Gastrocnemius medialis (tissue), 4 donors: ENCODE measurements at regions not wholly inside any gene's neighbourhood (a gene's known extent, or its start where the extent isn't known, plus 50 kb on each side); places are given as distances from the start of the nearest gene placed in this dataset.

ENCODE experiments used
- POLR2A ChIP-seq, 2 donors: fragments of 450-650 bp; IDR thresholded peaks; one replicate each; pipeline ENCODE4 v1.6.1; 2017; ENCODE audit warnings: antibody characterized with exemption in 2 of 2, mild to moderate bottlenecking in 2 of 2, moderate library complexity in 2 of 2
- TF ChIP-seq, protein P1 (sequence below), 5 experiments: fragments of 450-650 bp in 3 of 5; fragments of 200-600 bp in 2 of 5; sonication (generic) in 2 of 5; IDR thresholded peaks in 4 of 5; conservative IDR thresholded peaks in 1 of 5; 1 replicate in 4 of 5; 2 replicates in 1 of 5; pipeline ENCODE4 v1.5.1; 2016 to 2019; ENCODE audit warnings: antibody characterized with exemption in 5 of 5, mild to moderate bottlenecking in 3 of 5, moderate library complexity in 3 of 5

GRCh38 chr2:215835657-215836056, 177.7 kb downstream of the MREG start:
- no peak for TF ChIP-seq POLR2A (IDR thresholded peaks at IDR 0.05)
- TF ChIP-seq, protein P1, sequence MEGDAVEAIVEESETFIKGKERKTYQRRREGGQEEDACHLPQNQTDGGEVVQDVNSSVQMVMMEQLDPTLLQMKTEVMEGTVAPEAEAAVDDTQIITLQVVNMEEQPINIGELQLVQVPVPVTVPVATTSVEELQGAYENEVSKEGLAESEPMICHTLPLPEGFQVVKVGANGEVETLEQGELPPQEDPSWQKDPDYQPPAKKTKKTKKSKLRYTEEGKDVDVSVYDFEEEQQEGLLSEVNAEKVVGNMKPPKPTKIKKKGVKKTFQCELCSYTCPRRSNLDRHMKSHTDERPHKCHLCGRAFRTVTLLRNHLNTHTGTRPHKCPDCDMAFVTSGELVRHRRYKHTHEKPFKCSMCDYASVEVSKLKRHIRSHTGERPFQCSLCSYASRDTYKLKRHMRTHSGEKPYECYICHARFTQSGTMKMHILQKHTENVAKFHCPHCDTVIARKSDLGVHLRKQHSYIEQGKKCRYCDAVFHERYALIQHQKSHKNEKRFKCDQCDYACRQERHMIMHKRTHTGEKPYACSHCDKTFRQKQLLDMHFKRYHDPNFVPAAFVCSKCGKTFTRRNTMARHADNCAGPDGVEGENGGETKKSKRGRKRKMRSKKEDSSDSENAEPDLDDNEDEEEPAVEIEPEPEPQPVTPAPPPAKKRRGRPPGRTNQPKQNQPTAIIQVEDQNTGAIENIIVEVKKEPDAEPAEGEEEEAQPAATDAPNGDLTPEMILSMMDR (IDR thresholded peaks at IDR 0.05 in 4 of 5, conservative IDR thresholded peaks at IDR 0.05 in 1 of 5): no peak
